ENCODE measurements at regions not wholly inside any gene's neighbourhood (a gene's known extent, or its start where the extent isn't known, plus 50 kb on each side); places are given as distances from the start of the nearest gene placed in this dataset.

- TF ChIP-seq ZBTB11 (CRISPR knock-in tag; IDR thresholded peaks at IDR 0.05): no peak
Observed at GRCh38 chr5:161757223-161757622, 71.7 kb downstream of the GABRA6 start (continued).

- 11% methylated on average over 1 of the region's 1 CpG for WGBS (ENCODE audit: insufficient coverage, insufficient replicate concordance, low lambda C conversion rate, missing lambda C conversion rate)
- TF ChIP-seq ATF7 (IDR thresholded peaks at IDR 0.05; ENCODE audit: low read depth) (no peak), ZBTB11 (CRISPR knock-in tag; IDR thresholded peaks at IDR 0.05) (no peak), NKRF (conservative IDR thresholded peaks at IDR 0.05) (no peak), HCFC1 (IDR thresholded peaks at IDR 0.05; ENCODE audit: low read length) (no peak), SIX5 (IDR thresholded peaks at IDR 0.05; ENCODE audit: low read depth, low read length, severe bottlenecking) (no peak)
- H3K36me3 ChIP-seq (ENCODE audit: control insufficient read depth in 2 of 2, insufficient read depth in 2 of 2, low read length in 1 of 2): no peaks in the 10 kb centered on the region
- H2AFZ ChIP-seq (ENCODE audit: control insufficient read depth, low read depth, low read length): no peak overlapping the region
- no peak overlapping the region for H3K4me2 ChIP-seq (ENCODE audit: control insufficient read depth, insufficient read depth)
- H3K9ac ChIP-seq (ENCODE audit: control insufficient read depth, insufficient read depth, low read length): no peak overlapping the region
- ChIA-PET RAD21 (ENCODE audit: unreplicated experiment) (no interaction called here), CTCF (no interaction called here), POLR2A (no interaction called here), SMC1A (ENCODE audit: uncharacterized antibody, unreplicated experiment) (interaction anchor here (0.8 to 0.9 kb wide), 2 partner anchors 8 to 9 kb away, joined by 3 read pairs; no protein-coding TSS in a partner anchor)
- H3K79me2 ChIP-seq (ENCODE audit: control insufficient read depth, insufficient read depth, low read length): no peaks in the 10 kb centered on the region
- no peaks in the 10 kb centered on the region for H3K9me3 ChIP-seq (replicated peaks; ENCODE audit: control insufficient read depth, insufficient read depth, low read length)
- no TSS peak for BruUV-seq (replicated peaks)
- ATAC-seq (no peak), FAIRE-seq (no peak), DNase-seq (ENCODE audit: low read depth, low spot score) (no peak)
- in situ Hi-C loops (cut with MboI) (no loop called here), intact Hi-C loops (cut with micrococcal nuclease; ENCODE audit: unreplicated experiment) (no loop called here)
- no peaks in the 10 kb centered on the region for H3K4me1 ChIP-seq (ENCODE audit: control insufficient read depth, insufficient read depth, low read length)
- H4K20me1 ChIP-seq (ENCODE audit: control insufficient read depth, insufficient read depth): no peaks in the 10 kb centered on the region
- no peak overlapping the region for H3K4me3 ChIP-seq
- H3K27ac ChIP-seq (ENCODE audit: control insufficient read depth, insufficient read depth): no peak overlapping the region
- H3K27me3 ChIP-seq (replicated peaks in 1 of 2; ENCODE audit: control insufficient read depth in 2 of 2, insufficient read depth in 2 of 2, low read length in 1 of 2): no peaks in the 10 kb centered on the region
Observed at GRCh38 chr5:161763571-161763970, 78.0 kb downstream of the GABRA6 start.

Data from GM12878 (cell line).